Suprapubic skin (tissue), 4 donors: ENCODE measurements at regions not wholly inside any gene's neighbourhood (a gene's known extent, or its start where the extent isn't known, plus 50 kb on each side); places are given as distances from the start of the nearest gene placed in this dataset.
A peak's percentile ranks its signal among the peaks of the same experiment; 100 is the strongest.

ENCODE experiments used
- DNase-seq, 2 donors: peaks; one replicate each; pipeline ENCODE4 v3.0.0-alpha.2; 2019; ENCODE audit warnings: low spot score in 2 of 2
- H3K27ac ChIP-seq: fragments of 200-600 bp; sonication (generic); one replicate; pipeline ENCODE4 v1.5.1; 2019
- H3K27me3 ChIP-seq: fragments of 200-600 bp; sonication (generic); one replicate; pipeline ENCODE4 v1.5.1; 2019
- H3K36me3 ChIP-seq: fragments of 200-600 bp; sonication (generic); one replicate; pipeline ENCODE4 v1.5.1; 2019
- H3K4me1 ChIP-seq: fragments of 200-600 bp; sonication (generic); one replicate; pipeline ENCODE4 v1.5.1; 2019
- H3K4me3 ChIP-seq: fragments of 200-600 bp; sonication (generic); one replicate; pipeline ENCODE4 v1.5.1; 2019; ENCODE audit warnings: mild to moderate bottlenecking
- H3K9me3 ChIP-seq: fragments of 200-600 bp; sonication (generic); one replicate; pipeline ENCODE4 v1.5.1; 2019
- CTCF ChIP-seq, 2 donors: fragments of 200-600 bp in 1 of 2; fragments of 450-650 bp in 1 of 2; sonication (generic) in 1 of 2; IDR thresholded peaks; one replicate each; pipeline ENCODE4 v1.5.1; 2016 to 2019; ENCODE audit warnings: antibody characterized with exemption in 2 of 2, mild to moderate bottlenecking in 1 of 2, moderate library complexity in 1 of 2
- EP300 ChIP-seq: sonication (generic); formaldehyde crosslinking; IDR thresholded peaks from one replicate; pipeline ENCODE4 v1.6.1; 2017; ENCODE audit warnings: antibody characterized with exemption
- POLR2A ChIP-seq, 2 donors: fragments of 450-650 bp; IDR thresholded peaks; one replicate each; pipeline ENCODE4 v1.6.1; 2017; ENCODE audit warnings: antibody characterized with exemption in 2 of 2, mild to moderate bottlenecking in 2 of 2, moderate library complexity in 2 of 2
- POLR2AphosphoS5 ChIP-seq, 3 donors: sonication (generic); formaldehyde crosslinking; IDR thresholded peaks; one replicate each; pipeline ENCODE4 v1.6.1; 2017; ENCODE audit warnings: antibody characterized with exemption in 3 of 3
- WGBS: methylation state at CpG from one replicate; pipeline ENCODE4 v1.1.5; 2018; 5-methylcytosine and 5-hydroxymethylcytosine counted together

DNA sequence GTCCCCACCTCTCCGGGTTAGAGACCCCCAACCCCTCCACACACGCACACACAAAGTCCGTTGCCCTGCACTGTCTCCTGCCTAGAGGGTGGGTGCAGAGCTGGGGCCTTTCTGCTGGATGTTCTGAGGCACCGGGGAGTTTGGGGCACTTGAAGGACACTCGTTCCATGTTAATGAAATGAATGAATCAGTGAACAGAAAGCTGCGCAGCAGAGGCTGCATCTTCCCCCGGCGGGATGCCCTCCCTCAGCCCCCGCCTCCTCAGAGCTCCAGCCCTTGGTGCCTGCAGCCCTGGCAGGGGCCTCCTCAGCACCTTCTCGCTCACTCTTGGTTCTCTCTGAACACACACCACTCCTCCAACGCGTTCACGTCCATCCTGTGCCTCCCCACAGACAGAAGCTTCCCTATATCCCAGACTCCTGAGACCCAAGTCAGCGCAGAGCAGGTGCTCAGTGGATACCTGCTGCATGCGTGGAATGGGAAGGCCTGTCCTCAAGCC lies 611.9 kb downstream of the TBC1D22A start:
- no peaks in the 10 kb centered on the region for H3K9me3 ChIP-seq
- TF ChIP-seq POLR2AphosphoS5 (IDR thresholded peaks at IDR 0.05) = no peak
- TF ChIP-seq CTCF (IDR thresholded peaks at IDR 0.05) = no peak
- no peak for TF ChIP-seq POLR2A (IDR thresholded peaks at IDR 0.05)
- no peak for TF ChIP-seq EP300
- H3K4me1 ChIP-seq = no peaks in the 10 kb centered on the region
- 91% methylated on average over 14 of the region's 15 CpGs for WGBS
- no peaks in the 10 kb centered on the region for H3K36me3 ChIP-seq
- H3K4me3 ChIP-seq = no peak overlapping the region
- DNase-seq = peak; percentile 40 to 73
- peaks cover 52% of the 10 kb centered on the region for H3K27me3 ChIP-seq
- no peak overlapping the region for H3K27ac ChIP-seq

GRCh38 chr22:47373648-47374272 lies 611.3 kb downstream of the TBC1D22A start:
- 71% methylated on average over 12 of the region's 13 CpGs for WGBS
- Histone ChIP-seq H3K27ac (no peak overlapping the region), H3K4me1 (no peaks in the 10 kb centered on the region), H3K9me3 (no peaks in the 10 kb centered on the region), H3K36me3 (no peaks in the 10 kb centered on the region), H3K4me3 (no peak overlapping the region), H3K27me3 (peaks cover 52% of the 10 kb centered on the region)
- no peak for TF ChIP-seq POLR2AphosphoS5 (IDR thresholded peaks at IDR 0.05)
- no peak for TF ChIP-seq EP300
- TF ChIP-seq CTCF (IDR thresholded peaks at IDR 0.05) = no peak
- TF ChIP-seq POLR2A (IDR thresholded peaks at IDR 0.05) = no peak
- DNase-seq = peak; percentile 33 to 48

GRCh38 chr22:47372596-47373385 lies 610.3 kb downstream of the TBC1D22A start:
- no peaks in the 10 kb centered on the region for H3K36me3 ChIP-seq
- H3K27me3 ChIP-seq = peaks cover 57% of the 10 kb centered on the region
- no peak overlapping the region for H3K4me3 ChIP-seq
- TF ChIP-seq CTCF (IDR thresholded peaks at IDR 0.05) (no peak), EP300 (no peak), POLR2AphosphoS5 (IDR thresholded peaks at IDR 0.05) (no peak), POLR2A (IDR thresholded peaks at IDR 0.05) (no peak)
- no peaks in the 10 kb centered on the region for H3K9me3 ChIP-seq
- WGBS = 88% methylated on average over 23 of the region's 27 CpGs
- no peaks in the 10 kb centered on the region for H3K4me1 ChIP-seq
- DNase-seq = peak; percentile 40 to 74
- no peak overlapping the region for H3K27ac ChIP-seq

- peak; percentile 46 to 60 for DNase-seq
- H3K27me3 ChIP-seq = peaks cover 62% of the 10 kb centered on the region
- H3K4me1 ChIP-seq = no peaks in the 10 kb centered on the region
- H3K9me3 ChIP-seq = no peaks in the 10 kb centered on the region
- no peak overlapping the region for H3K4me3 ChIP-seq
- no peak overlapping the region for H3K27ac ChIP-seq
- WGBS = 74% methylated on average over 15 of the region's 15 CpGs
- TF ChIP-seq POLR2A (IDR thresholded peaks at IDR 0.05) (no peak), EP300 (no peak), CTCF (IDR thresholded peaks at IDR 0.05) (no peak)
- H3K36me3 ChIP-seq = no peaks in the 10 kb centered on the region
Measured at GRCh38 chr22:47372111-47372581, 609.7 kb downstream of the TBC1D22A start.
